Keratinocyte (primary cell): ENCODE measurements at regions not wholly inside any gene's neighbourhood (a gene's known extent, or its start where the extent isn't known, plus 50 kb on each side); places are given as distances from the start of the nearest gene placed in this dataset.

Source experiments
- DNase-seq: peaks from one replicate; pipeline ENCODE4 v3.0.0-alpha.2; 2011; ENCODE audit warnings: low read depth, missing footprints, low spot score
- FAIRE-seq: peaks from 2 replicates; lab custom pipeline; 2011; peaks lifted over from hg19 to GRCh38; lab: Jason Lieb, UNC
- H2AFZ ChIP-seq: 2 replicates; pipeline ENCODE4 v1.6.0; 2012; ENCODE audit warnings: low read length, control low read depth, inconsistent platforms; ENCODE audit not compliant: control insufficient read depth
- H3K27ac ChIP-seq: 2 replicates; pipeline ENCODE4 v1.5.1; 2011; ENCODE audit warnings: low read length; ENCODE audit not compliant: control insufficient read depth, insufficient read depth
- H3K27me3 ChIP-seq: 3 replicates; pipeline ENCODE4 v1.6.0; 2011; ENCODE audit warnings: low read length; ENCODE audit not compliant: control insufficient read depth, insufficient read depth; ENCODE audit errors: extremely low read depth
- H3K36me3 ChIP-seq, 2 experiments: 2 replicates in 1 of 2; 3 replicates in 1 of 2; pipeline ENCODE4 v1.5.1; 2011; ENCODE audit warnings: low read length in 2 of 2, mild to moderate bottlenecking in 1 of 2; ENCODE audit not compliant: control insufficient read depth in 2 of 2, insufficient read depth in 2 of 2; ENCODE audit errors: extremely low read depth in 1 of 2
- H3K4me1 ChIP-seq: 3 replicates; pipeline ENCODE4 v1.5.1; 2011; ENCODE audit warnings: low read length; ENCODE audit not compliant: control insufficient read depth, insufficient read depth; ENCODE audit errors: extremely low read depth
- H3K4me2 ChIP-seq: 3 replicates; pipeline ENCODE4 v1.6.0; 2011; ENCODE audit warnings: low read depth, low read length; ENCODE audit not compliant: control insufficient read depth, insufficient read depth; ENCODE audit errors: extremely low read depth
- H3K4me3 ChIP-seq, 3 experiments: fragments of 200-600 bp in 1 of 3; sonication (generic) in 1 of 3; 2 replicates in 2 of 3; 3 replicates in 1 of 3; pipeline ENCODE4 v1.5.1; 2011 to 2016; ENCODE audit warnings: low read length in 3 of 3, mild to moderate bottlenecking in 3 of 3, control low read depth in 2 of 3, inconsistent platforms in 1 of 3, low read depth in 1 of 3, mixed read lengths in 1 of 3, mixed run types in 1 of 3, moderate library complexity in 1 of 3; ENCODE audit not compliant: control insufficient read depth in 2 of 3, insufficient read depth in 2 of 3; ENCODE audit errors: extremely low read depth in 1 of 3
- H3K79me2 ChIP-seq: 2 replicates; pipeline ENCODE4 v1.6.0; 2012; ENCODE audit warnings: low read length; ENCODE audit not compliant: control insufficient read depth, insufficient read depth
- H3K9ac ChIP-seq: 3 replicates; pipeline ENCODE4 v1.6.0; 2011; ENCODE audit warnings: low read length; ENCODE audit not compliant: control insufficient read depth, insufficient read depth; ENCODE audit errors: extremely low read depth
- H3K9me1 ChIP-seq: 3 replicates; pipeline ENCODE4 v1.6.0; 2011; ENCODE audit warnings: low read length; ENCODE audit not compliant: control insufficient read depth, insufficient read depth; ENCODE audit errors: extremely low read depth
- H3K9me3 ChIP-seq: 2 replicates; pipeline ENCODE4 v1.5.1; 2012; ENCODE audit warnings: low read depth, low read length; ENCODE audit not compliant: control insufficient read depth
- H4K20me1 ChIP-seq: 3 replicates; pipeline ENCODE4 v1.6.0; 2011; ENCODE audit warnings: low read length; ENCODE audit not compliant: control insufficient read depth, insufficient read depth; ENCODE audit errors: extremely low read depth
- EZH2 ChIP-seq: IDR thresholded peaks from one replicate; pipeline ENCODE4 v1.6.1; 2012; ENCODE audit warnings: inconsistent platforms, mild to moderate bottlenecking, low read length, moderate library complexity
- dilution Hi-C: fragments of 300-500 bp; cut with MboI; formaldehyde crosslinking; loops from one replicate; pipeline ENCODE4 v1.7.0; 2020; ENCODE audit warnings: low sequenced_read_pairs; ENCODE audit not compliant: extremely low pct_ligation_motif_present
- TF ChIP-seq, protein P1 (sequence below), 3 experiments: IDR thresholded peaks in 1 of 3; conservative IDR thresholded peaks in 1 of 3; optimal IDR thresholded peaks in 1 of 3; 2 replicates in 2 of 3; 3 replicates in 1 of 3; pipeline versions ENCODE3 to v1.5.1; 2011; ENCODE audit warnings: low read length in 3 of 3, mild to moderate bottlenecking in 3 of 3, moderate library complexity in 2 of 3, control low read depth in 1 of 3, inconsistent platforms in 1 of 3; ENCODE audit not compliant: insufficient read depth in 2 of 3; ENCODE audit errors: extremely low read depth in 1 of 3

DNA sequence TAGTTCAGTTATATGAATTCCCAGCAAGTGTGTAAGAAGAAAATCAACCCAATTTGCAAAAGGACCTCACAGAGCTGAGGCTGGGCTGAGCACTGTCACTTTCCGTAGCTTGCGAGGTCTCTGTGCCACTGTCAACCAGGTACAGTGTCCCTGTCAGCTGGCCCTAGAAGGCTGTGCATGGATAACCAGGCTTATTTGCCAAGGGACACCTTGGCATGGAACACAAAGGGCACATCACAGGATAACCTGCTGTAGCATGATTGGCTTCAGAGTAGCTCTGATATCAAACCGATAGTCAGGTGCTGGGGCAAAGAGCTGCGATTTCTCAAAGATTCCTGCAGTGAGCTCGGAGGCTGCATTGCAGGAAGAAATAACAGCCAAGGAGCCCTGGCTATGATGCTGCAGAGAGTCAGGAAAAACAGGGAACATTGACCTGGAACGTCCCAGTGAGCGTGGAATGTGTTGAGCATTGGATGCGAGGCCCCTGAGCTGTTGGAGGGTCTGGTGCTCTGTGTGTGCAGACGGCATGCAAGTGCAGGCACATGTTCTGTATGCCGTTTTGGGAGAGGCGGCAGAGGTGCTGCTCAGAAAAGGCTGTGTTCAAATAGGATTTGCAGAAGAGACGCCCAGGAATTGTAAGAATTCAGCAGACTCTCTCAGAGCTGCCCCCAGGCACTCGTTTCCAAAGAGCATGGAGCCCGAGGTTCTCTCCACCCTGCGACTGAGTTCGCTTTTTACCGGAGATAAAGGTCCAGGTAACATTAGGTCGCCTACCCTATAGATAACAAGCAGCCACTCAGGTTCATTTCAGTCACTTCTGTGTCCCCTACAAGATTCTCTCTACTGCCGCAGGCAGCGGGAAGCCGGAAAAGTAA, 213.5 kb upstream of the IRS2 start:
- Histone ChIP-seq H3K27me3 (no peaks in the 10 kb centered on the region), H3K9me3 (no peaks in the 10 kb centered on the region), H3K36me3 (no peaks in the 10 kb centered on the region), H3K4me3 (peak overlapping the region in 1 of 3 experiments; percentile 11), H3K27ac (no peak overlapping the region), H3K79me2 (no peaks in the 10 kb centered on the region), H3K4me1 (peaks cover 37% of the 10 kb centered on the region), H3K9me1 (no peaks in the 10 kb centered on the region), H2AFZ (peak overlapping the region; percentile 58), H3K4me2 (peak overlapping the region; percentile 65), H4K20me1 (no peaks in the 10 kb centered on the region), H3K9ac (no peak overlapping the region)
- FAIRE-seq: peak; percentile 61
- dilution Hi-C loops: no loop called here
- no peak for TF ChIP-seq EZH2
- TF ChIP-seq, protein P1, sequence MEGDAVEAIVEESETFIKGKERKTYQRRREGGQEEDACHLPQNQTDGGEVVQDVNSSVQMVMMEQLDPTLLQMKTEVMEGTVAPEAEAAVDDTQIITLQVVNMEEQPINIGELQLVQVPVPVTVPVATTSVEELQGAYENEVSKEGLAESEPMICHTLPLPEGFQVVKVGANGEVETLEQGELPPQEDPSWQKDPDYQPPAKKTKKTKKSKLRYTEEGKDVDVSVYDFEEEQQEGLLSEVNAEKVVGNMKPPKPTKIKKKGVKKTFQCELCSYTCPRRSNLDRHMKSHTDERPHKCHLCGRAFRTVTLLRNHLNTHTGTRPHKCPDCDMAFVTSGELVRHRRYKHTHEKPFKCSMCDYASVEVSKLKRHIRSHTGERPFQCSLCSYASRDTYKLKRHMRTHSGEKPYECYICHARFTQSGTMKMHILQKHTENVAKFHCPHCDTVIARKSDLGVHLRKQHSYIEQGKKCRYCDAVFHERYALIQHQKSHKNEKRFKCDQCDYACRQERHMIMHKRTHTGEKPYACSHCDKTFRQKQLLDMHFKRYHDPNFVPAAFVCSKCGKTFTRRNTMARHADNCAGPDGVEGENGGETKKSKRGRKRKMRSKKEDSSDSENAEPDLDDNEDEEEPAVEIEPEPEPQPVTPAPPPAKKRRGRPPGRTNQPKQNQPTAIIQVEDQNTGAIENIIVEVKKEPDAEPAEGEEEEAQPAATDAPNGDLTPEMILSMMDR (optimal IDR thresholded peaks at IDR 0.05 in 1 of 3, IDR thresholded peaks at IDR 0.05 in 1 of 3, conservative IDR thresholded peaks at IDR 0.05 in 1 of 3; ENCODE audit: extremely low read depth in 1 of 3, insufficient read depth in 2 of 3, low read length in 3 of 3): no peak
- DNase-seq: no peak

DNA sequence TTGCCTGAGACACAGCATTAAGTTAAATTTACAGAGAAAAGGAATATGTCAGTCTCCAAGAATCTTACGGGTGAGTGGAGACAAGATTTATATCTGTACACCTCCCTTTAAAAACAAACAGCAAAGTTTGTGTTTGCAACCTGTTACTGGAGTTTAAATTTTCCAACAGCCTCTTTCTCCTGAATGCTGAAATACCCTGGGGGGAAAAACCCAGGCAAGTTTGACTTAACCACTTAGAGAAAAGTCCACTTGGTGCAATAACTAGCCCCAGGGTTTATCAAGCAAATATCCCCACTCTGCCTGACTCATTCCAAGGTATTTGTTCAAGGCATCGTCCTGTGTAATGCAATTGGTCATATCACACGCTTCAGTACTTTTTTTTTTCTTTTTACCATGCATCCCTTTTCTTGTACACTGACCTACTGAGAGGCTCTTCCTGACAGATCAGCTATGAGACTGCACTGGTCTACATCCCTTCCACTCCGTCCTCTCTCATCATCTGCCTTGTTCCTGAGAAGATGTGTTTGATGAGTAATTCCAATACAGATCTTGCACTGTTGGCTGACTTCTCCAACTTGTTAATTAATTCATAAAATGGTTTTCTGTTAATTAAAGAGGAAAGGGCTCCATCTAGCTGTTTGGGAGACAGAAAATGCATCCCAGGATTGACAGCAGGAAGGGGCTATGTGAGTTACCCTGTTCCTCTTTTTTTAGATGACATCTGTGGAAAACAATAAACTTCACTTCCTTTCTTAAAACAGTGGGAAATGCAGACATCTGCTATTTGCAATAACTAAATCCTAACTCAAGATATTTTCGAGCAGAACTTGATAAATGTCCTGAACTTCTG, 212.5 kb upstream of the IRS2 start:
- Histone ChIP-seq H3K27ac (peak overlapping the region; percentile 33), H3K79me2 (no peaks in the 10 kb centered on the region), H2AFZ (no peak overlapping the region), H3K9me1 (no peaks in the 10 kb centered on the region), H3K4me3 (no peak overlapping the region), H3K9ac (no peak overlapping the region), H3K4me1 (peaks cover 37% of the 10 kb centered on the region), H4K20me1 (no peaks in the 10 kb centered on the region), H3K4me2 (peak overlapping the region; percentile 43), H3K36me3 (no peaks in the 10 kb centered on the region), H3K27me3 (no peaks in the 10 kb centered on the region), H3K9me3 (no peaks in the 10 kb centered on the region)
- dilution Hi-C loops: no loop called here
- peak; percentile 62 for DNase-seq
- FAIRE-seq: peak; percentile 89
- TF ChIP-seq, protein P1 (optimal IDR thresholded peaks at IDR 0.05 in 1 of 3, IDR thresholded peaks at IDR 0.05 in 1 of 3, conservative IDR thresholded peaks at IDR 0.05 in 1 of 3; ENCODE audit: extremely low read depth in 1 of 3, insufficient read depth in 2 of 3, low read length in 3 of 3): peak in 1 of 3 experiments; percentile 17
- no peak for TF ChIP-seq EZH2
